Smooth muscle cell (in vitro differentiated cells): ENCODE measurements at regions not wholly inside any gene's neighbourhood (a gene's known extent, or its start where the extent isn't known, plus 50 kb on each side); places are given as distances from the start of the nearest gene placed in this dataset. TPM values are rescaled to one million over a fixed set of nuclear protein-coding genes. Genes with fewer than 3 reads are reported as not detected.
"Not testable (repeated sequence)": the region's sequence is repeated elsewhere in the genome, so short reads cannot be mapped to it uniquely, and the experiment has no call there.

ENCODE experiments used
- DNase-seq: peaks from one replicate; lab custom pipeline; 2025; ENCODE audit not compliant: unreplicated experiment; lab: John Stamatoyannopoulos, UW
- H2AFZ ChIP-seq: fragments of 200-600 bp; sonication (generic); 2 replicates; pipeline ENCODE4 v1.6.0; 2016; ENCODE audit warnings: antibody characterized with exemption, low read depth, mild to moderate bottlenecking
- H3F3A ChIP-seq: fragments of 200-600 bp; sonication (generic); 2 replicates; pipeline ENCODE4 v1.6.0; 2017; ENCODE audit warnings: antibody characterized with exemption, low read depth
- H3K27ac ChIP-seq: fragments of 200-600 bp; sonication (generic); 2 replicates; pipeline ENCODE4 v1.5.1; 2016; ENCODE audit warnings: low read depth, mild to moderate bottlenecking
- H3K27me3 ChIP-seq: fragments of 200-600 bp; sonication (generic); 2 replicates; pipeline ENCODE4 v1.6.1; 2016; ENCODE audit warnings: low read depth, mild to moderate bottlenecking
- H3K36me3 ChIP-seq: fragments of 200-600 bp; sonication (generic); 2 replicates; pipeline ENCODE4 v1.5.1; 2016; ENCODE audit warnings: low read depth
- H3K4me1 ChIP-seq: fragments of 200-600 bp; sonication (generic); 2 replicates; pipeline ENCODE4 v1.5.1; 2016; ENCODE audit warnings: low read depth
- H3K4me2 ChIP-seq: fragments of 200-600 bp; sonication (generic); 2 replicates; pipeline ENCODE4 v1.6.0; 2016; ENCODE audit warnings: mild to moderate bottlenecking
- H3K4me3 ChIP-seq: fragments of 200-600 bp; sonication (generic); 2 replicates; pipeline ENCODE4 v1.5.1; 2016; ENCODE audit warnings: mild to moderate bottlenecking
- H3K79me2 ChIP-seq: fragments of 200-600 bp; sonication (generic); 2 replicates; pipeline ENCODE4 v1.6.0; 2016; ENCODE audit warnings: low read depth, mild to moderate bottlenecking
- H3K9ac ChIP-seq: fragments of 200-600 bp; sonication (generic); 2 replicates; pipeline ENCODE4 v1.6.0; 2016; ENCODE audit warnings: low read depth
- H3K9me3 ChIP-seq: fragments of 200-600 bp; sonication (generic); replicated peaks from 2 replicates; pipeline ENCODE4 v1.5.1; 2016; ENCODE audit warnings: low read depth
- H4K20me1 ChIP-seq: fragments of 200-600 bp; sonication (generic); 2 replicates; pipeline ENCODE4 v1.6.0; 2016; ENCODE audit warnings: low read depth
- WGBS: methylation state at CpG from one replicate; pipeline ENCODE4 v1.1.7; 2016; ENCODE audit warnings: low lambda C conversion rate; 5-methylcytosine and 5-hydroxymethylcytosine counted together
- microRNA counts: library from miRNA; unstranded; fragments of <30 nt; microRNA quantifications from one replicate; lab custom pipeline; 2016
- microRNA-seq: library from miRNA; unstranded; fragments of <30 nt; microRNA quantifications from one replicate; pipeline ENCODE4, GENCODE V29; 2016; ENCODE audit warnings: borderline number of aligned reads
- small RNA-seq: library from RNA; depleted of rRNA; stranded (forward); fragments of <200 nt; gene quantifications from one replicate; pipeline ENCODE3, GENCODE V24; 2014
- TF ChIP-seq, protein P1 (sequence below): fragments of 200-600 bp; sonication (generic); IDR thresholded peaks from 2 replicates; pipeline ENCODE4 v1.5.1; 2017; ENCODE audit warnings: borderline replicate concordance, mild to moderate bottlenecking, antibody characterized with exemption; ENCODE audit not compliant: insufficient read depth, poor library complexity, severe bottlenecking

DNA sequence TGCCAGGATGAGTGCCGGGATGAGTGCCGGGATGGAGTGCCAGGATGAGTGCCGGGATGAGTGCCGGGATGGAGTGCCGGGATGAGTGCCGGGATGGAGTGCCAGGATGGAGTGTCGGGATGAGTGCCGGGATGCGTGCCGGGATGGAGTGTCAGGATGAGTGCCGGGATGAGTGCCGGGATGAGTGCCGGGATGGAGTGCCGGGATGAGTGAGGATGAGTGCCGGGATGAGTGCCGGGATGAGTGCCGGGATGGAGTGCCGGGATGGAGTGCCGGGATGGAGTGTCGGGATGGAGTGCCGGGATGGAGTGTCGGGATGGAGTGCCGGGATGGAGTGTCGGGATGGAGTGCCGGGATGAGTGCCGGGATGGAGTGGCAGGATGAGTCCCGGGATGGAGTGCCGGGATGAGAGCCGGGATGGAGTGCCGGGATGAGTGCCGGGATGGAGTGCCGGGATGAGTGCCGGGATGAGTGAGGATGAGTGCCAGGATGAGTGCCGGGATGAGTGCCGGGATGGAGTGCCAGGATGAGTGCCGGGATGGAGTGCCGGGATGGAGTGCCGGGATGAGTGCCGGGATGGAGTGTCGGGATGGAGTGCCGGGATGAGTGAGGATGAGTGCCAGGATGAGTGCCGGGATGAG is 52.1 kb upstream of the HELT start:
- not testable (repeated sequence) for H4K20me1 ChIP-seq, H3K79me2 ChIP-seq, H3K9me3 ChIP-seq, H2AFZ ChIP-seq, H3K27me3 ChIP-seq, H3K4me3 ChIP-seq, H3K9ac ChIP-seq, H3K4me1 ChIP-seq, H3K36me3 ChIP-seq, H3F3A ChIP-seq, H3K4me2 ChIP-seq, H3K27ac ChIP-seq, DNase-seq
- WGBS, result 98% methylated on average over 9 of the region's 42 CpGs

DNA sequence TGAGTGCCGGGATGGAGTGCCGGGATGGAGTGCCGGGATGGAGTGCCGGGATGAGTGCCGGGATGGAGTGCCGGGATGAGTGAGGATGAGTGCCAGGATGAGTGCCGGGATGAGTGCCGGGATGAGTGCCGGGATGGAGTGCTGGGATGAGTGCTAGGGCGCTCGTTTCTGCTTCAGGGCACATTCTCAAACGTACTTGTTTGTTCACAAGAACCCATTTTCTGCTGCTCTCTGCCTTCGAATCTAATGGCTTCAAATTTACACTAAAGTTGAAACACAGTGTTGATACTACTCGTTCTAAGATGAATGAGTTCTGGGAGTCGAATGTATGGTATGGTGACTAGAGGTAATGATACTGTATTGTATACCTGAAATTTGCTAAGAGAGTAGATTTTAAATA is 50.6 kb upstream of the HELT start:
- not testable (repeated sequence) for H4K20me1 ChIP-seq, H3F3A ChIP-seq, DNase-seq, H3K4me3 ChIP-seq, H3K79me2 ChIP-seq, H3K27ac ChIP-seq, H3K4me2 ChIP-seq, H2AFZ ChIP-seq, H3K9ac ChIP-seq, H3K36me3 ChIP-seq, H3K27me3 ChIP-seq, H3K4me1 ChIP-seq, H3K9me3 ChIP-seq
- 89% methylated on average over 7 of the region's 15 CpGs for WGBS

GRCh38 chr4:184968366-184968765 is 49.9 kb upstream of the HELT start:
- TF ChIP-seq, protein P1, sequence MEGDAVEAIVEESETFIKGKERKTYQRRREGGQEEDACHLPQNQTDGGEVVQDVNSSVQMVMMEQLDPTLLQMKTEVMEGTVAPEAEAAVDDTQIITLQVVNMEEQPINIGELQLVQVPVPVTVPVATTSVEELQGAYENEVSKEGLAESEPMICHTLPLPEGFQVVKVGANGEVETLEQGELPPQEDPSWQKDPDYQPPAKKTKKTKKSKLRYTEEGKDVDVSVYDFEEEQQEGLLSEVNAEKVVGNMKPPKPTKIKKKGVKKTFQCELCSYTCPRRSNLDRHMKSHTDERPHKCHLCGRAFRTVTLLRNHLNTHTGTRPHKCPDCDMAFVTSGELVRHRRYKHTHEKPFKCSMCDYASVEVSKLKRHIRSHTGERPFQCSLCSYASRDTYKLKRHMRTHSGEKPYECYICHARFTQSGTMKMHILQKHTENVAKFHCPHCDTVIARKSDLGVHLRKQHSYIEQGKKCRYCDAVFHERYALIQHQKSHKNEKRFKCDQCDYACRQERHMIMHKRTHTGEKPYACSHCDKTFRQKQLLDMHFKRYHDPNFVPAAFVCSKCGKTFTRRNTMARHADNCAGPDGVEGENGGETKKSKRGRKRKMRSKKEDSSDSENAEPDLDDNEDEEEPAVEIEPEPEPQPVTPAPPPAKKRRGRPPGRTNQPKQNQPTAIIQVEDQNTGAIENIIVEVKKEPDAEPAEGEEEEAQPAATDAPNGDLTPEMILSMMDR, result no peak
- 83% methylated on average over 3 of the region's 3 CpGs for WGBS

More at GRCh38 chr4:184968366-184968765, 49.9 kb upstream of the HELT start:
- Histone ChIP-seq H3K4me2 (no peak overlapping the region), H3K79me2 (no peaks in the 10 kb centered on the region), H3F3A (no peaks in the 10 kb centered on the region), H2AFZ (no peak overlapping the region), H3K4me3 (no peak overlapping the region), H3K9me3 (no peaks in the 10 kb centered on the region), H4K20me1 (no peaks in the 10 kb centered on the region), H3K36me3 (no peaks in the 10 kb centered on the region), H3K27me3 (no peaks in the 10 kb centered on the region), H3K27ac (no peak overlapping the region), H3K4me1 (no peaks in the 10 kb centered on the region), H3K9ac (no peak overlapping the region)
- DNase-seq, result no peak

MicroRNAs encoded in the stretch of these regions (microRNA counts, 767-probe panel; counts per million panel counts)
- microRNA hsa-miR-4455 (lab: Ali Mortazavi, UCI), result 183 counts per million

Small RNA genes lying in the stretch of these regions (microRNA-seq; reads per million reads assigned to microRNA genes)
- not detected for gene MIR4455

Small RNA genes lying in the stretch of these regions (small RNA-seq; reads per million reads assigned to genes)
- gene MIR4455, result not detected
